Putamen (tissue), 1 donor: ENCODE measurements at regions not wholly inside any gene's neighbourhood (a gene's known extent, or its start where the extent isn't known, plus 50 kb on each side); places are given as distances from the start of the nearest gene placed in this dataset.

Experiments used
- DNase-seq: peaks from one replicate; pipeline ENCODE4 v3.0.0-alpha.2; 2016; ENCODE audit warnings: low spot score

GRCh38 chr14:61192989-61193388 is 88.1 kb downstream of the TMEM30B start:
- DNase-seq, result no peak

GRCh38 chr14:61191733-61192132 is 89.4 kb downstream of the TMEM30B start:
- DNase-seq, result no peak

DNA sequence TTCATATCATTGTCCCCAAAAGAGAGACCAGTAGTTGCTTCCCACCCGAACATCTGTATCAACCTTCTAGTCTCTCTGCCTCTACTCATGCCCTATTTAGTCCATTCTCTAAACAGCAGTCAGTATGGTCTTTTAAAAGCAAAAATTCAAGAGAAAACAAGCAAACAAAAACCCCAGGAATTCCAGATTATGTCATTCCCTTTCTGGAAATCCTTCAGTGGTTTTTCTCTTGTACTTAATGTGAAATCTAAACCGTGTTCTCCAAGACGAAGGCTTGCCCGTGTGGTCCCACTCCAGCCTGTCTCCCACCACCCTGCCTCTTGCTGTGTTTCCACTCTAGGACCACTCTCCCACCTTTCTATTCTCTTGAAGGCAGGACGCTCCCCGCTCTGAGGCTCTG is 90.8 kb downstream of the TMEM30B start:
- no peak for DNase-seq

GRCh38 chr14:61188978-61189808 is 91.9 kb downstream of the TMEM30B start:
- no peak for DNase-seq

GRCh38 chr14:61188196-61188595 is 92.9 kb downstream of the TMEM30B start:
- DNase-seq, result no peak

DNA sequence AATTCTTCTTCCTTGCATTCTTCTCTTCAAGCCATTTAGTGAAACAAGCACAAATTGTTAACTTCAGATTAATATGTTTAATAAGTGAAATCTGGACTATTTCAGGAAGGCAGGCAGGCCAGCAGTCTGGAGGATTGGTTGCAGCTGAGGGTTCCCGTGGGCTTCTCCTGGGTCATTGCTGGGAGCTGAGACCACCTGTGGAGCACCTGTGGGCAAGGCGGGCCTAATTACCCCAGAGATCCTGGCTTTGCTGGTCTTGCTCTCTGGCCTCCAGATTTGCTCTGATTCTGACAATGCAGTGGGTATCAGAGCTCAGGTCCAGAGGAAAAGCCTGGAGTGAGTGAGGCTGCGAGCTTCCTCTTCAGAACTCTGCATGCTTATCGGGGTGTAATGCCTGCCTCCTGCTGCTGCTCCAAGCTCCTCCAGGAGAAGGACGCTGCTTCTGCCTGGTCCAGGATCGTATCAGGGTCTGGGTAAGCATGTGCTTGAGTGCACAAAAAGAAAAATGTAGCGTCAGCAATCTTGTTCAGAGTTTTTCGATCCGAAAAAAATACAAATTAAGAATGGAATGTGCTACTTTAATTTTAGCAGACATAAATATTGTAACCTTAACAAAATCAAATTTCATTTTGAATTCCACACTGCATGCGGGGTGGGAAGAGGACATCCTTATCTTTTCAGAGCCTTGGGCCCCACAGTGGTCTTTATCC is 93.8 kb downstream of the TMEM30B start:
- no peak for DNase-seq

GRCh38 chr14:61186341-61187195 is 94.6 kb downstream of the TMEM30B start:
- DNase-seq, result no peak

DNA sequence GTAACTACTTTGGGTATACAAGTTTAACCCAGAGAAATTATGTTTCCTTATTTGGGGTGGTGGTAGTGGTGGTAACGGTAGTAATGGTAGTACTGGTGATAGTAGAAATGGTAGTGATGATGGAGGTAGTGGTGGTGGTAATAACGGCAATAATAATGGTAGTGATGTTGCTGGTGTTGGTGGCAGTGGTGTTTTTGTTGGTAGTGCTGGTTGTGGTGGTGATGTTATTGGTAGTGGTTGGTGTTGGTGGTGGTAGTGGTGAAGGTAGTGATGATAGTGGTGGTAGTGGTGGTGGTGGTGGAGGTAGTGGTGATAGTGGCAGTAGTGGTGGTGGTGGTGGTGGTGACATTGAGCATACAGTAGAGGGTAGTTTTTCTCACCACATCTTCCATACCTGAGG is 95.6 kb downstream of the TMEM30B start:
- no peak for DNase-seq

- DNase-seq, result no peak
These were observed 97.0 kb downstream of the TMEM30B start for GRCh38 chr14:61184112-61184511.

GRCh38 chr14:61183196-61183885 is 97.8 kb downstream of the TMEM30B start:
- no peak for DNase-seq

DNA sequence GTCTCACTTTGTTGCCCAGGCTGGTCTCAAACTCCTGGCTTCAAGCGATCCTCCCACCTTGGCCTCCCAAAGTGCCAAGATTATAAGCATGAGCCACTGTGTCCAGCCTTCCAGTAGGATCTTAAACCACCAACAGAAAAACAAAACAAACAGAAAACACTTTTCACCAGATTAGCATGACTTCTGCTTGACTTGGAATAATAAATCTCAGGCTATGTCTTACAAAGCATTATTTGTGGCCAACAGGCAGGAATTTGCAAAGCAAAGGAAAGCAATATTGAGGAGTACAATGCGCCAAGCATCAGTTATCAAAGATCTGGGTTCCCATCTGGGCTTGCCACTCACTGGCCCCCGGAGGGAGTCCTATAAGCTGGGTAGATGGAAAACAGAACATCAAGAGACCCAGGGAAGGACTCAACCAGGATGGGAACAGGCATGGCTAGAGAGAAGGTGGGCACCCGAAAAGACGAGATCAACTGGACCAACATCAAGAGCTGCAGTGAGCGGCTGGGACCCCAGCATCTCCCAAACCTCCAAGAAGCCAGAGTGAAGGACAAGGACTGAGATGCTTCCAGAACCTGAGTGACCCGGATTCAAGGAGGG is 101.2 kb downstream of the TMEM30B start:
- no peak for DNase-seq

DNA sequence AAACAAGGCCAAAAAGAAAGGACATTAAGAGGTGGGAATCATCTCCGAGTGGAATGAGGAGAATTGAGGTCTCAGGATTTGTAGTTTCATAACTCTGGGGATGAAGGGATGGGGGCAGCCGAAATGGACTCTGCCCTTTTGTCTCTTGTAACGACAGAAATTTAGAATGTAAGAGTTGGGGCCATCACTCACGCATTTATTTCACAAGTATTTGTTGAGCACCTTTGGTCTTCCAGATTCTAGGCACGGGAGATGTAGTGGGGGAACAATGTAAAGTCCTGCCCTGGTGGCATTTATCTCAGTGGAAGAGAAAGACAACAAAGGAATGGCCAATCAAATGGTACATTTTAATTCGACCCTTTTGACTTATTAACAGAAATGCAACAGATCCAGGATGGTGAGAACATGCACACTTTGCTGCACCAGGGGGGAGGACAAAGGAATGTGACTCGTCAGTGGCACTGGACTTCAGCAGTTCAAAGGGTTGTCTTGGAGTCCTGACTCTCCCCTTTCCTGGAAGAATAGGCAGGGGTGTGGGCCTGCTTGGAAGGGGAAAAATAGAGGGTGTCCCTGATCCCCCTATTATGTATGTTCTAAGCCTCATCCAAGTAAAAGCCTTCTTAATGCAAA is 102.0 kb downstream of the TMEM30B start:
- no peak for DNase-seq

DNA sequence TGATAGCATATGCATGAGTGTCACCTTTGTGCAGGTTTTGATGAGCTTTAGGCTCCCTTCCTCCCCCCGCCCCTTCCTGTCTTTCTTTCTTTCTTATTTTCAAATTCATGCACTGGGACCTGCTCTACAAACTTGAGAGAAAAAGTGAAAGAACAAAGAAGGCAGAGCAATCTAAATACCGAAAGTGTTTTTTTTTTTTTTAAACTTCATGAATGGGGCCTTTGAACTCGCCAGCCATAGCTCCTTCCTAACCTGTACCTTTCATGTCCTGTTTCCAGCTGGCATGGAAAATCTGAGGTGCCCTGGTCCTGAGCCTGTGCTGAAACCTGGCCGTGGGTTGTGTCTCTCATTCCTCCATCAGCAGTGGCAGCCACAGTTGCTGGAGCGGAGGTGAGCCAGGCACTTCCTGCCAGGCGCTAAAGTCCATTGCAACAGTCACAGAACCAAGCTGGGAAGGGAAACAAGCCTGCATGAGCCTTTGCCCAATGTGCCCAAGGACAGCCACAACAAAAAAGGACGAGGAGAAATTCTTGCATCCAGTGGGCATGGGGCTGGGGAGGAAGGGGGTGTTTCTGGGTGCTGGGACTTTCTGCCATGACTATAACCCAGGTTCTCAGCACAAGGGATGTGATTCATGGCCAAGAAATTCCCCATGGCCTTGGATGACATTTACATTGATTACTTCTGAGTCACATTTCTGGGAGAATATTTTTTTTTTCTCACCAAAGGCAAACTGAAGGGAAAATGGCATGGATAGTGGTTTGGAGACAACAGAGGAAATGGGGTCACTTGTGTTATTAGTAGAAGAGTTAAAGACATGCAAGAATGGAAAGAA is 102.7 kb downstream of the TMEM30B start:
- no peak for DNase-seq

- DNase-seq, result no peak
These were observed 103.6 kb downstream of the TMEM30B start for GRCh38 chr14:61177279-61178225.

GRCh38 chr14:61176686-61177085 is 104.5 kb downstream of the TMEM30B start:
- DNase-seq, result no peak

DNA sequence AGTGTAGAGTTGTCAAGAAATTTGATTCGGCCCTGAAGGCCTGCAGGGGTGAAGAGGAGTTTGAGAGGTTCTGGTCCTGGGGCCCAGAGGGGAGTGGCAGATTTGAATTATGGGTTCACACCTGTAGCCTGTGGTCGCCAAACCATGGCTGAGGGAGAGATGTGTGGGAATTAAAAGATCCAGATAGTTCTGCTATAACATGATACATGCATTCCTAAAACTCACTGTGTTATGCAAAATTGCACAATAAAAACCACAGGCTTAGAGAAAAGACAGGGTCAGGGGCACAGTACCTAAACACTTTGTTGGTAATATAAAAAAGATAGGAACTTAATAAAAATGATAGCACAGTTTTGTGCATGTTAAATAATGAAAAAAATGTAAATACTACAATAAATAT is 106.2 kb downstream of the TMEM30B start:
- no peak for DNase-seq

- no peak for DNase-seq
These were observed 106.7 kb downstream of the TMEM30B start for GRCh38 chr14:61174441-61174891.

- no peak for DNase-seq
These were observed 109.4 kb downstream of the TMEM30B start for GRCh38 chr14:61171727-61172126.

DNA sequence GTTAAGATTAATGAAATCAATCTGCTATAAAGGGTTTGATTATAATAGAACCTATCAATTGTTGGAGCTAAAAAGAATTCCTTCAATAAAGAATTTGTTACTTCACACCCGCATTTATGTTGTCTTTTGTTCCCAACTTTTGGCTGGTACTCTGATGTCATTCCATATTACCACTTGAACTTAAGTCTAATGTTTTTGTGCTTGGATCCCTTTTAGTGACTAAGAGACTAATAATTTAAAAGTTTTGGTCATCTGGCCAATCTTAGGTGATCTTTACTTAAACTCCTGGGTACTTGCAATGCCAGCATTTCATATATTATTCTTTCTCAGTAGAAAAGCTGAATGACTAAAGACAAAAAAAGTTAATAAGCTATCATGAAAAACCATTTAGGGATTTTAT is 113.0 kb downstream of the TMEM30B start:
- no peak for DNase-seq
